ENCODE measurements at regions not wholly inside any gene's neighbourhood (a gene's known extent, or its start where the extent isn't known, plus 50 kb on each side); places are given as distances from the start of the nearest gene placed in this dataset.

DNA sequence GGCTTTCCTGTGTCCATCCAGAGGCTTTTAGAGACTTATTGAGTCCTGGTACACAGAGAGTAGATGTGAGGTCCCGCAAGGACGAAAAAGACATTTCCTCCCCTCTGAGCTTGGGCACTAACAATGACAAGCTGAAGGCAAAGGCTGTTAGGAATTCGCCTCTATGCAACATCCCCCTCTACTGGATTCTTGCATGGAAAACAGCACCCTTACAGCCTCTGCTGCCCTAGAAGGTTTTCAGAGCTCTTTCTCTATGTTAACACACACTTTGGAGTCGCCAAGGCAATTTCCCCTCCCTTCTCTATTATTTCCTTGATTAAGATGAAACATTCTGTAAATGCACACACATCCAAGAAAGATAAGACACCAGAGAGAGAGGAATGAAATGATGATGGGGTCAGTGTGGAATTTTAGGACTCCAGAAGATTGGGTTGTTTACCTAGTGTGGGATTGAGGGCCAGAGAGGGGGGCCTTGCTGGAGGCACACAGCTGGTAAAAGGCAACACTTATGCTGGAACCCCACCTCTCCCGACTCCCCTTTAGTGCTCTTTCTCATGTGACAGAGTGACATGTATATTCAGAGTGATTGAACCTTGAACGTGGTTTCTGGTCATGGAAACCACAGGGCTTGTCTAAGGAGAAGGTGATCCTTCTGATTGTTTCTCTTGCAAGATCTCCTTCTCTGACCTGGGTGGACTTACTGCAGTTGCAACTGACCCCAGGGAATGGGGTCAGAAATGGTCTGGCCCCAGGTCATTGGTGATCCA is 300.7 kb downstream of the CLIC5 start:
- no peak overlapping the region for H3K4me3 ChIP-seq
- DNase-seq, result no peak
- intact Hi-C loops (cut with DNase I), result loop anchor here (10.0 kb wide), 1 partner anchor 1060 kb away; no protein-coding TSS in a partner anchor

DNA sequence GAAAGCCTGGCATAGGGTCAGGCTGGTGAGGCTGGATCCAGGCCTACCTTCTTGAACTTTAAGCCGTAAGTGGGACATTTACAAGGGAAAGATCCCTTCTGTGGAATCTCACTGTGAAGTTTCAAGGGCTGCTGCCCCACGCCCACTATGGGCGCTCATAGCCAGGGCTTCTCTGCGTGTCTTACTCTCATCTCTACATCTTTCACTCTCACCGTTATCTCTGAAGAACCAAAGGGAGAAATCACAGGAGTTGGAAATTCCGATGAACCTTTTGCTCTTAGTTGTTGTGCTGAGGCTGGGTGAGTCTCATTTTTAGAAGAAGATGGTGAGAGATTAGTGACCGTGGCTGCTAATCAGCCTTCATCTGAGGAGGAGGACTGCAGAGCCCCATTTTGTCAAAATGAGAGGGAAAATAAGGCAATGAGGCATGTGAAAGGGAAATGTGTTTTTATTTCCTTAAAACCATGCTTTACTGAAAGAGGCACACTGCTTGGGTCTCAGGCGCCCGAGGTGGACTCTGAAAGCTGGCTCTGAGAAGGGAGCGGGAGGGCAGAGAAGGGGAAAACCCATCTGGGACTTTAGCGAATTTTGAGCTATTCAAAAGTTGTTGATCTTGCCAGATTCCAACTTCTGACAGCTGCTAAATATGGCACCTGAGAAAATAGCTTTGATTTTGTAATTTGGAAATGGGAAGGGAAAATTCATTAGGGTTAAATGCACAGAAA is 301.5 kb downstream of the CLIC5 start:
- no peak overlapping the region for H3K27ac ChIP-seq
- no peaks in the 10 kb centered on the region for H3K27me3 ChIP-seq
- H3K36me3 ChIP-seq, result no peaks in the 10 kb centered on the region
- ATAC-seq, result no peak
- intact Hi-C loops (cut with DNase I), result loop anchor here (10.0 kb wide), 1 partner anchor 1059 kb away; no protein-coding TSS in a partner anchor
- TF ChIP-seq, protein P1, sequence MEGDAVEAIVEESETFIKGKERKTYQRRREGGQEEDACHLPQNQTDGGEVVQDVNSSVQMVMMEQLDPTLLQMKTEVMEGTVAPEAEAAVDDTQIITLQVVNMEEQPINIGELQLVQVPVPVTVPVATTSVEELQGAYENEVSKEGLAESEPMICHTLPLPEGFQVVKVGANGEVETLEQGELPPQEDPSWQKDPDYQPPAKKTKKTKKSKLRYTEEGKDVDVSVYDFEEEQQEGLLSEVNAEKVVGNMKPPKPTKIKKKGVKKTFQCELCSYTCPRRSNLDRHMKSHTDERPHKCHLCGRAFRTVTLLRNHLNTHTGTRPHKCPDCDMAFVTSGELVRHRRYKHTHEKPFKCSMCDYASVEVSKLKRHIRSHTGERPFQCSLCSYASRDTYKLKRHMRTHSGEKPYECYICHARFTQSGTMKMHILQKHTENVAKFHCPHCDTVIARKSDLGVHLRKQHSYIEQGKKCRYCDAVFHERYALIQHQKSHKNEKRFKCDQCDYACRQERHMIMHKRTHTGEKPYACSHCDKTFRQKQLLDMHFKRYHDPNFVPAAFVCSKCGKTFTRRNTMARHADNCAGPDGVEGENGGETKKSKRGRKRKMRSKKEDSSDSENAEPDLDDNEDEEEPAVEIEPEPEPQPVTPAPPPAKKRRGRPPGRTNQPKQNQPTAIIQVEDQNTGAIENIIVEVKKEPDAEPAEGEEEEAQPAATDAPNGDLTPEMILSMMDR (IDR thresholded peaks at IDR 0.05), result no peak
- DNase-seq, result no peak
- peaks cover 15% of the 10 kb centered on the region for H3K4me1 ChIP-seq
- no peak overlapping the region for H3K4me3 ChIP-seq
- H3K9me3 ChIP-seq, result no peaks in the 10 kb centered on the region

More for the DNA sequence above, 300.7 kb downstream of the CLIC5 start:
- H3K36me3 ChIP-seq, result no peaks in the 10 kb centered on the region
- peaks cover 15% of the 10 kb centered on the region for H3K4me1 ChIP-seq
- H3K27ac ChIP-seq, result no peak overlapping the region
- H3K27me3 ChIP-seq, result no peaks in the 10 kb centered on the region
- ATAC-seq, result peak; percentile 93
- TF ChIP-seq, protein P1 (IDR thresholded peaks at IDR 0.05), result peak; percentile 82
- H3K9me3 ChIP-seq, result no peaks in the 10 kb centered on the region

All from upper lobe of right lung (tissue), 1 donor.